Effector memory CD8-positive, alpha-beta T cell (primary cell): ENCODE measurements at regions not wholly inside any gene's neighbourhood (a gene's known extent, or its start where the extent isn't known, plus 50 kb on each side); places are given as distances from the start of the nearest gene placed in this dataset.

ENCODE experiments used
- ATAC-seq: fragments of 150-1000 bp; cut with Tn5 transposase; replicated peaks from 2 replicates; pipeline ENCODE4 v1.10.0; 2021; ENCODE audit warnings: mild to moderate bottlenecking, moderate library complexity
- DNase-seq, 3 experiments: peaks; one replicate each; pipeline ENCODE4 v3.0.0; 2021
- H3K27ac Mint-ChIP-seq, 2 donors: one replicate each; pipeline ENCODE4 v1.8.0; 2022; ENCODE audit warnings: mild to moderate bottlenecking in 2 of 2, mixed read lengths in 2 of 2, moderate library complexity in 2 of 2
- H3K27me3 Mint-ChIP-seq, 2 donors: one replicate each; pipeline ENCODE4 v1.8.0; 2022; ENCODE audit warnings: mixed read lengths in 2 of 2
- H3K36me3 Mint-ChIP-seq: one replicate; pipeline ENCODE4 v1.8.0; 2022; ENCODE audit warnings: mild to moderate bottlenecking, moderate library complexity, mixed read lengths; ENCODE audit not compliant: insufficient read depth
- H3K4me1 Mint-ChIP-seq, 2 donors: one replicate each; pipeline ENCODE4 v1.8.0; 2022; ENCODE audit warnings: low read depth in 2 of 2, mixed read lengths in 2 of 2
- H3K4me3 Mint-ChIP-seq, 2 donors: one replicate each; pipeline ENCODE4 v1.8.0; 2022; ENCODE audit warnings: mild to moderate bottlenecking in 2 of 2, mixed read lengths in 2 of 2, moderate library complexity in 2 of 2
- H3K9me3 Mint-ChIP-seq, 2 donors: one replicate each; pipeline ENCODE4 v1.8.0; 2022; ENCODE audit warnings: mixed read lengths in 2 of 2

DNA sequence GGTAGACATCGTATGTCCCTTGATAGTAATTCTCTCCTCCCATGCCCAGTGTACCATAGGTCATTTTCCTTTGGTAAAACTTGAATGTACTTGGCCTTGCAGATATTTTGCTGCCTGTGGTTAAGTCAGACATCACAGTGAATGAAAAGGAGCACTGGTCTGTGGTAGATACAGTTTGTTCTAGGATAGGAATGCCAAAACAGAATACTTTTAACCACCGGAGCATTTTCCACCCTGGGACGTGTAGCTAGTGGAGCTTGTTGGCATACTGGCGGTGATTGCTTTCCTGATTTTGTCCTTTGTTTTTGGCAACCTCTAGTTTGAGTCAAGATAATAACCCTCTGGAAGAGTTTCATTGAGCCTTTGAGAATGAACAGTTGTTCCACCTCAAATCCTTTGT is 92.0 kb upstream of the BMPER start:
- no peaks in the 10 kb centered on the region for H3K27me3 Mint-ChIP-seq
- ATAC-seq: no peak
- H3K4me1 Mint-ChIP-seq: peaks cover 2 to 7% of the 10 kb centered on the region in 2 donors
- no peaks in the 10 kb centered on the region for H3K36me3 Mint-ChIP-seq
- H3K4me3 Mint-ChIP-seq: no peak overlapping the region
- H3K27ac Mint-ChIP-seq: no peak overlapping the region
- H3K9me3 Mint-ChIP-seq: no peaks in the 10 kb centered on the region
- no peak for DNase-seq

GRCh38 chr7:33814400-33814799 is 90.9 kb upstream of the BMPER start:
- Mint-ChIP-seq H3K27me3 (no peaks in the 10 kb centered on the region), H3K27ac (peak overlapping the region in 1 of 2 donors; percentile 64), H3K4me1 (peaks cover 2 to 7% of the 10 kb centered on the region in 2 donors), H3K9me3 (no peaks in the 10 kb centered on the region), H3K4me3 (peak overlapping the region in 1 of 2 donors; percentile 8), H3K36me3 (no peaks in the 10 kb centered on the region)
- ATAC-seq (no peak), DNase-seq (no peak)

- H3K27ac Mint-ChIP-seq: peak overlapping the region in 1 of 2 donors; percentile 64
- no peaks in the 10 kb centered on the region for H3K36me3 Mint-ChIP-seq
- H3K4me3 Mint-ChIP-seq: no peak overlapping the region
- H3K9me3 Mint-ChIP-seq: no peaks in the 10 kb centered on the region
- ATAC-seq (no peak), DNase-seq (no peak)
- no peaks in the 10 kb centered on the region for H3K27me3 Mint-ChIP-seq
- H3K4me1 Mint-ChIP-seq: peaks cover 2 to 7% of the 10 kb centered on the region in 2 donors
Measured at GRCh38 chr7:33814936-33815335, 90.4 kb upstream of the BMPER start.

DNA sequence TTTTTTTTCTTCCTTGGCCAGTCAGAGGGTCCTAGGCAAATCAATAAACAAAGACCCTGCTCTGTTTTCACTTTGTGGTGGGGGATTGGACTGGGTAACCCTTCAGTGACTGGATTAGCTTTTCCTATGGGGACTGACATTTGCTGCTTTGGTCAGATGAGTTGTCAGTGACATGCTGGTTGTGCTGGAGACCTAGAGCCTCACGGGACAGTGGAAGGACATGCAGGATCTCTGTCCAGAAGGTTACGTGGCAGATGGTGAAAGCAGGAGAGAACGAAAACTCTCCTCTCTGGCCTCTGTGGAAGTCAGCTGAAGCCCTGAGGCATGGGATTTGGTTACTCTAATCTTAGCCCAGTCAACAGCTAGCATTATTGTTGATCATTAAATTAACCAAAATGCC is 90.0 kb upstream of the BMPER start:
- H3K27ac Mint-ChIP-seq: no peak overlapping the region
- H3K27me3 Mint-ChIP-seq: no peaks in the 10 kb centered on the region
- DNase-seq (no peak), ATAC-seq (no peak)
- H3K4me1 Mint-ChIP-seq: peaks cover 2 to 7% of the 10 kb centered on the region in 2 donors
- H3K9me3 Mint-ChIP-seq: no peaks in the 10 kb centered on the region
- no peak overlapping the region for H3K4me3 Mint-ChIP-seq
- H3K36me3 Mint-ChIP-seq: no peaks in the 10 kb centered on the region

GRCh38 chr7:33816106-33816505 is 89.2 kb upstream of the BMPER start:
- H3K4me3 Mint-ChIP-seq: no peak overlapping the region
- H3K4me1 Mint-ChIP-seq: peaks cover 2 to 7% of the 10 kb centered on the region in 2 donors
- no peak for DNase-seq
- H3K27me3 Mint-ChIP-seq: no peaks in the 10 kb centered on the region
- H3K27ac Mint-ChIP-seq: no peak overlapping the region
- ATAC-seq: no peak
- H3K9me3 Mint-ChIP-seq: no peaks in the 10 kb centered on the region
- no peaks in the 10 kb centered on the region for H3K36me3 Mint-ChIP-seq

DNA sequence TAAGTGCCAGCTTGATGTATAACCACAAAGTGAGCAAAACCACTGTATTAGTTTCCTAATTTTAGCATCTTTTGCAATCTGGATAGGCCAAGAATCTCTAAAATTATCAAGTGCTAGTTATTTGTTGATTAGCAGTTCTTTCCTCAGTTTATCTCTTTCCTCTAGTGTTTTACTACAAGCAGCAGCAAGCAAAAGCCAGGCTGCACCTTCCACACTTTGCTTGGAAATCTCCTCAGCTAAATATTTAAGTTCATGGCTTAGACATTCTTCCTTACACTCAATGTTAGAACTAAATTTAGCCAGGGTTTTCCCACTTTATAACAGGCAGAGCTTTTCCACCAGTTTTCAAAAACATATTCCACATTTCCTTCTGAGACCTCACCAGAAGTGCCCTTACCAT is 85.7 kb upstream of the BMPER start:
- no peaks in the 10 kb centered on the region for H3K36me3 Mint-ChIP-seq
- H3K27ac Mint-ChIP-seq: no peak overlapping the region
- DNase-seq: no peak
- no peaks in the 10 kb centered on the region for H3K27me3 Mint-ChIP-seq
- H3K4me1 Mint-ChIP-seq: peaks cover 0 to 2% of the 10 kb centered on the region in 2 donors
- no peak for ATAC-seq
- no peaks in the 10 kb centered on the region for H3K9me3 Mint-ChIP-seq
- H3K4me3 Mint-ChIP-seq: no peak overlapping the region

GRCh38 chr7:33820206-33820605 is 85.1 kb upstream of the BMPER start:
- Mint-ChIP-seq H3K4me1 (no peaks in the 10 kb centered on the region), H3K27me3 (no peaks in the 10 kb centered on the region), H3K4me3 (no peak overlapping the region), H3K27ac (no peak overlapping the region), H3K36me3 (no peaks in the 10 kb centered on the region), H3K9me3 (no peaks in the 10 kb centered on the region)
- DNase-seq: no peak
- ATAC-seq: no peak

DNA sequence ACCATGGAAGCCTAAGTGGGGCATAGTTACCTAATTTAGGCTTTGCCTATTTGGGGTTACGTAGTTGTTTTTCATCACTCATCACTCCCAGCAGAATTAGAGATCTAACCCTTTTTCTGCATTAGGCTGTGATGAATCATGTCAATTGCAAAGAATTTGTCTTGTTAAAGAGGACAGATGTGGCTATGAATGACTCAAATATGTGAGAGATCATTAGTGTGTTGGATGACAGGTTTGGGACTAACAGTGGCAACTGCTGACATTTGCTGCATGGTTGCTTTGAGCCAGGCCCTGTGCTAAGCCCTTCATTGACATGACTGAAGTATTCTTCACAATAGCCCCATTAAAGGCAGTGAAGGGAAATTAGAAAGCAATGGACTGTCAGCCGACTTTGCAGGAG is 83.4 kb upstream of the BMPER start:
- Mint-ChIP-seq H3K27ac (no peak overlapping the region), H3K4me1 (no peaks in the 10 kb centered on the region), H3K4me3 (no peak overlapping the region), H3K36me3 (no peaks in the 10 kb centered on the region), H3K9me3 (no peaks in the 10 kb centered on the region), H3K27me3 (no peaks in the 10 kb centered on the region)
- no peak for ATAC-seq
- no peak for DNase-seq

DNA sequence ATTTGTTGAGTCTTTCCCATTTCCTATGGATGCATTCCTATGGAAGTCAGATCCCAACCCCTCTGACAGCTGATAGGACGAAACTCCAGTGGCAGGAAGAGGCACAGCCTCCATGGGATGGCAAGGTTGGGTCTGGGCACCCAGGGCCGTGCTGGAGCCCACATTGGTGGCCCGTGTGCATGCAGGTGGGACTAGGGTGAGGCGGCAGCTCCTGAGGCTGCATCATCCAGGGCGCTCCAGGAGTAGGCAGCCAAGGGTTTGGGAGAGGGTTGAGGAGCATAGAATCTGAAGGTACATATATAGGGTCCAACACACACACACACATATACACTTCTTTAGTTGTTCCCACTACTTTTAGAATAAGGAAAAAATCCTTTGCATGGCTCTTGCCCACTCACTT is 81.4 kb upstream of the BMPER start:
- H3K36me3 Mint-ChIP-seq: no peaks in the 10 kb centered on the region
- ATAC-seq: no peak
- no peak overlapping the region for H3K27ac Mint-ChIP-seq
- no peak overlapping the region for H3K4me3 Mint-ChIP-seq
- no peak for DNase-seq
- H3K27me3 Mint-ChIP-seq: no peaks in the 10 kb centered on the region
- peaks cover 0 to 3% of the 10 kb centered on the region in 2 donors for H3K9me3 Mint-ChIP-seq
- H3K4me1 Mint-ChIP-seq: no peaks in the 10 kb centered on the region

- H3K27me3 Mint-ChIP-seq: no peaks in the 10 kb centered on the region
- DNase-seq (no peak), ATAC-seq (no peak)
- no peak overlapping the region for H3K4me3 Mint-ChIP-seq
- H3K9me3 Mint-ChIP-seq: peaks cover 0 to 3% of the 10 kb centered on the region in 2 donors
- no peaks in the 10 kb centered on the region for H3K4me1 Mint-ChIP-seq
- no peak overlapping the region for H3K27ac Mint-ChIP-seq
- no peaks in the 10 kb centered on the region for H3K36me3 Mint-ChIP-seq
Measured at GRCh38 chr7:33824911-33825459, 80.4 kb upstream of the BMPER start.

DNA sequence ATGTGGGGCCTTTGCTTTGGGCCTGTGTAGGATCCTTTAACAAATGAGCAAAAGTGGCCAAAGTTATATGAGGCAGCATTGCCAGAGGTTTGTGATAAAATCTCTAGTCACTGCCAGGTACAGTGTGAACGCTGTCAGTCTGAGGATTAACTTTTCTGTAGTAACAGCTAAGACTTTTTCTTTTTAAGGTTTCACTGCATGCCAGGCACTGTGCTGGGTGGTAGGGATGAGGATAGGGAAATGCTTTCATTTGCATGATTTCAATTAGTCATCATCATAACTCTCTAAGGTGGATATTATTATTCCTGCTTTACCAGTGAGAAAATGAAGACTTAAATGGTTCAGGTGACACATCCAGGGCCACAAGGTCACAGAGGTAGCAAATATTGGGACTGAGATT is 79.7 kb upstream of the BMPER start:
- H3K27ac Mint-ChIP-seq: no peak overlapping the region
- H3K9me3 Mint-ChIP-seq: peaks cover 0 to 3% of the 10 kb centered on the region in 2 donors
- no peaks in the 10 kb centered on the region for H3K27me3 Mint-ChIP-seq
- H3K4me1 Mint-ChIP-seq: no peaks in the 10 kb centered on the region
- H3K4me3 Mint-ChIP-seq: no peak overlapping the region
- no peaks in the 10 kb centered on the region for H3K36me3 Mint-ChIP-seq
- DNase-seq (no peak), ATAC-seq (no peak)

- ATAC-seq: no peak
- H3K27ac Mint-ChIP-seq: no peak overlapping the region
Measured at GRCh38 chr7:33829536-33829935, 75.8 kb upstream of the BMPER start.

DNA sequence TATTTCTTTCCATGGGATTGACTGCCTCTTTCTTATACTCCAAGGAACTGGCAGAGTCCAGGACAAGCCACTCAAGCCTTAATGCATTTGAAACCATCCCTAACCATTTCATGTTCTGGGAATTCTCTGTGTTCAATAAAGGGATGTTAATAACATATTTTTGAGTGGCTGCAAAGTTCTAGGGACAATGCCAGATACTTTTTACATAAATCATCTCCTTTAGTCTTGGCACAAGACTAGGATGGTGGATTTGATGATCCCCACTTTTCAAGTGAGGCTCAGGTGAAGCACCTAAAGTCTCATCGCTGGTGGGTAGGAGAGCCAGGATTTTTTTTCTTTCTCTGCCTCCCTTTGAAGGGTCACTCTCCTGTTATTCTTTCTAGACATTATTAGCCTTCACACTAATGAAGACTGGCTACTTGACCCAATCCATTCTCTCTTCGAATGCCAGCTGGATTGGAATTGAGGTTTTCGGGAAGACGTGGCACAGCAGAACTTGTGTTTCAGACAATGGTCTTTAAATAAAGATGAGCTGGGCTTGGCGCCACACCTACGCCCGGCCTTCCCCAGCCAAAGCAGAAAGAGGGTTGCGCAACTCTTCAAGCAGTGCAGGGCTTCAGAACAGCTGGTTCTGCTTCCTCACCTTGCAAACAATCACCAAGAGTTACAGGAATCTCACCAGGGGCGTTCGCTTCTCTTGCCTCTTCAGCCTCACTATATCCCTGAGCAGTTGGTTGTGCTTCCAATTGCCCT is 73.8 kb upstream of the BMPER start:
- no peak overlapping the region for H3K27ac Mint-ChIP-seq
- no peaks in the 10 kb centered on the region for H3K36me3 Mint-ChIP-seq
- ATAC-seq (no peak), DNase-seq (no peak)
- H3K27me3 Mint-ChIP-seq: no peaks in the 10 kb centered on the region
- H3K4me1 Mint-ChIP-seq: no peaks in the 10 kb centered on the region
- H3K9me3 Mint-ChIP-seq: peaks cover under 1 to 3% of the 10 kb centered on the region in 2 donors
- H3K4me3 Mint-ChIP-seq: no peak overlapping the region

More at GRCh38 chr7:33829536-33829935, 75.8 kb upstream of the BMPER start:
- H3K36me3 Mint-ChIP-seq: no peaks in the 10 kb centered on the region
- no peak overlapping the region for H3K4me3 Mint-ChIP-seq
- H3K27me3 Mint-ChIP-seq: no peaks in the 10 kb centered on the region
- H3K9me3 Mint-ChIP-seq: peaks cover 0 to 3% of the 10 kb centered on the region in 2 donors
- no peaks in the 10 kb centered on the region for H3K4me1 Mint-ChIP-seq
- no peak for DNase-seq

- no peaks in the 10 kb centered on the region for H3K27me3 Mint-ChIP-seq
- H3K27ac Mint-ChIP-seq: no peak overlapping the region
- H3K9me3 Mint-ChIP-seq: peaks cover 3 to 6% of the 10 kb centered on the region in 2 donors
- ATAC-seq (no peak), DNase-seq (no peak)
- no peaks in the 10 kb centered on the region for H3K36me3 Mint-ChIP-seq
- H3K4me3 Mint-ChIP-seq: no peak overlapping the region
- H3K4me1 Mint-ChIP-seq: no peaks in the 10 kb centered on the region
Measured at GRCh38 chr7:33832271-33832721, 73.0 kb upstream of the BMPER start.
